ENCODE measurements at regions not wholly inside any gene's neighbourhood (a gene's known extent, or its start where the extent isn't known, plus 50 kb on each side); places are given as distances from the start of the nearest gene placed in this dataset.

- no peak for FAIRE-seq
These were observed 347.2 kb downstream of the ZNF536 start for GRCh38 chr19:30719189-30719998.

DNA sequence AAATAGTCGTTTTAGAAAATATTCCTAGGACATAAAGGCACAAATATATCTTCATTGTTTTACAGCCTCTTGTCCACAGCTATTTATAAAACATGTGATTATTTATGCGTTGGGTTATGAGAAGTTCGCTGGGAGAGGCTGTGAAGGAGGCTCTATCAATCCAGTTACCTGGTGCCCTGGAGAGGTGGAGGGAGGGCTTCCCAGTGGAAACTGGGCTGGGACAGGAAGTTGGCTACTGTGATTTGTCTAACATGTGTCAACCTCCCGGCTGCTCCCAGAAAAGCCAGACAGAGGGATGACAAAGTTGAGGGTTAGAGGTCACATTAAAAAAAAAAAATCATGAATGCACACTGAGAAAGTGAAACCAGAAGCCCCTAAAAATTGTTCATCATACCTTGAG is 346.5 kb downstream of the ZNF536 start:
- no peak for FAIRE-seq

- FAIRE-seq, result no peak
These were observed 345.8 kb downstream of the ZNF536 start for GRCh38 chr19:30718014-30718413.

DNA sequence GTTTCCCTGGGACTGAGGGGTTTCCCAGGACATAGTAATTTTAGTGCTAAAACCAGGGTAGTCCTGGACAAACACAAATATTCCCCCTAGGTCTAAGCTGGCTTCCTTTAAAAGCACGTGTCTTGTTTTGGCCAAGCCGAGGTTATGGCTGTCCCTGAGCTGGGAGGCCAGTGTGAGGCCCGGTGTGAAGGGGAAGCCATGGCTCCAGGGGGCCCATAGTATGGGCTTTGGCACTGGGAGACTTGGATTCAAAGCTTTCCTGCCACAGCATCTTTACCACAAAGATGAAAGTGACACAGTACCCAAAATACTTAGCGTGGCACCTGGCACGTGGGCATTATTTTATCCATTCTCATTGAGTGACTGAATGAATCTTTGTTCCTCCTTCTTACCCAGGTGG is 345.2 kb downstream of the ZNF536 start:
- FAIRE-seq, result no peak

DNA sequence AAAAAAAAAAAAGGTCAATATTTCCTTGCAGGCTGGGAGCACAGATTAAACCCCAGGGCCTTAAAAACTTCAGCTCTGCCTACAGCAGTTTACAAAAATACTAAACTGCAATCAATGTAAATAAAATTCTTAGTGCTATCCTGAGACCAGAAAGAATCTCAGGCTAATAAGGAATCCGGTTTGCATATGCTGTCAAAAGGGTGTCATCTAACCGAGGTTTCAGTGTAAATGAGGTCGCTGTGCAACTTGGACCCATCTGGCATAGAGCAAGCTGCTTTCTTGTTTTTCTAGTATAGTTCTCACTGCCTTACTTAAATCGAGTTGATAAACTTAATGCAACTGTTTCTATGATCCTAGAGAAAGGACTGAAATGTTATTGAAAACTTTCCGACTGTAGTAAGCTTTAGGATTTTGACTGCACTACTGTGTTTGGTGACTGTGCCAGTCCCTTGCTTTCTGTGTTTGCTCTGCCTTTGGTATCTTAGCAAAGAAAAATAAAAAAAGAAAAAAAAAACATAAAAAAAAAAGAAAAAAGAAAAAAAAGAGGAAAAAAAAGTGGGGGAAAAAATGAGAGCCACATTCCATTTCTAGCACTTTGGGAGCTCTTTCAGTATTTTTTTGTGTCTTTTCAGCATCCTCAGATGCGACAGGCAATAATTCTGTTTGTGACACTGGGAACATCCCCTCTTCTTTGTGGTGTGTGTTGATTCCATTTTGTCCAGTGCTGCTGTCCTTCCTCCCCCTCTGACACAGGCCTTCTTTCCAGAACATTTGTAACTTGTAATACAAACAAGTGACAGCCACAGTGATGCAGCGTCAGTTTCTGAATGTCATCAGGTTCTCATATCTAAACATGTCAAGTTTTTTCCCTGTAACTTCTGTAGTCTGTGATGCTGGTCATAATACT is 340.5 kb downstream of the ZNF536 start:
- FAIRE-seq, result no peak

GRCh38 chr19:30711826-30712225 is 339.6 kb downstream of the ZNF536 start:
- FAIRE-seq, result no peak

DNA sequence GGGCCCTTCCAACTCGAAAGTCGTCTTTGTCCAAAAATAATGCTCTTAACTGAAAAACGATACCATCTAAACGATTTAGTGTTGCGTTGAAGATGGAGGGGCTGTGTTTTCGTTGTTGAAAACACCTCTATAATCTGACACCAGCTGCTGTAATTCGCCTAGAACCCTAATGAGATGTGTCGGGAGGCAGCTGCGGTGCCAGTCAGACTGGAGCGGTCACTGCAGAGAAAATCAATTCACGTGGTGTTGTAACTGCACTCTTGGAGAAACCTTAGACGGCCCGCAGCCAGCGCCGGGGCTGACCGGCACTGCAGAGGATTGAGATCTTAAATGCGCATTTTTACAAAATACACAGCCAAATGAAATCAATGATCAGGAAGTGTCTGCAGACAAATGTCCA is 339.1 kb downstream of the ZNF536 start:
- no peak for FAIRE-seq

GRCh38 chr19:30710721-30711120 is 338.5 kb downstream of the ZNF536 start:
- FAIRE-seq, result no peak

GRCh38 chr19:30708416-30709178 is 336.4 kb downstream of the ZNF536 start:
- FAIRE-seq, result no peak

DNA sequence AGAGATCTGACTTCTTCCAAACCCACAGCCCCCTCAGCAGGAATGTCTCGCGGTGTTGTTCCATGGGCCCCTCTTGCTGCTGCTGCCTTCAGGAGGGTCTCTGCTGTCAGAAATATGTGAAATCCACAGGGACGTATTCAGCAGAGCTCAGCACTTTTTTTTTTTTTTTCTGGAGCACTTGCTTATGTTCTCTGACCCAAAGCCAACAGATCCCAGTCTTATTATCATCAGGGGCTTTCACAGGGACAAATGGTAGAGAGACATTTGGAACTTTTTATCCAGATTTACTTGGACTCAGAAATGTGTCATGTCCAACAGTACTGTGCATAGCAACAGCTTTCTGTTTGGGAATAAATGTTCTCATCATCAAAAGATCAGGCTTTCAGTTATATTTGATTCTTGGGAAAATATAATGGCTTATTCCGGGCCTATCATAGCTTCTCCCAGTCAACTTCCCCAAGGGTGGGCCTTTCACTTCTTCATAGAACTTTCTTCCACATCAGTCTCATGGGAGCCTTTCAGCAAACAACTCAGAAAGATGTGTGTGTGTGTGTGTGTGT is 332.7 kb downstream of the ZNF536 start:
- FAIRE-seq, result no peak

DNA sequence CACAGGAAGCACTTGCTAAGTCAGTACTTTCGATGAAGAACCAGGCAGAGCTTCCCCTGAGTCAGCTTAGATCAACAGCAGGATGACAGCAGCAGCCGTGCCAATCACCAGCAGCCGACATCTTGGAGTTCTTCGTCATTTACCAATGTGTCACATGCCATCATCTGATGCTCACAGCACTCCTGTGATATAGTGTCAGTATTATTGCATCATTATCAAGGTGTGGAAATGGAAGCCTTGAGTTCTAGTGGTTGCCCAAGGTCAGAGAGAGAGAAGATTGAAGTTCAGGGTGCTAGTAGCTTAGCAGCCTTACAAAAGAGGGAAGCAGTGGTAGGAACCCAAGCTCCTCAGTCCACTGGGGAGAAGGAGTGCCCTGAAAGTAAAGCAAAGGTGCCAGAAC is 331.5 kb downstream of the ZNF536 start:
- no peak for FAIRE-seq

- FAIRE-seq, result no peak
These were observed 329.0 kb downstream of the ZNF536 start for GRCh38 chr19:30701178-30701577.

GRCh38 chr19:30699871-30700280 is 327.7 kb downstream of the ZNF536 start:
- no peak for FAIRE-seq

DNA sequence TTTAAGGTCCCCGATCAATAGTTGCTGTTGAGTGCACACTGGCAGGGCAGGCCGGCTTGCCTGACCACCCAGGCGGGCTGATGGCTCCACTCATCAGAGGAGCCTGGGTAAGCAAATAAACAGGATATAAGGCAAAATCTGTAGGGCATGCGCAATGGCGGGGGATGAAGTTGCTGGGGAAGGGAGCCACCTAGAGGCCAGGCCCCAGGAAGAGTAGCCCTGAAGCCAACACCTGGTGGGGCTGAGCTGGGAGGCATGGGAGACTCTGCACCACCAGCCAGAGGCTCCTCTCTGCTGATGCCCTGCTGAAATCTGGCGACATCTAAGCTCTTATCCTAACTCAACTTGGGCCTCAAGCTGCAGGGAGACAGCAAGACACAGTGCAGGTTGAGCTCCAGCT is 324.3 kb downstream of the ZNF536 start:
- no peak for FAIRE-seq

DNA sequence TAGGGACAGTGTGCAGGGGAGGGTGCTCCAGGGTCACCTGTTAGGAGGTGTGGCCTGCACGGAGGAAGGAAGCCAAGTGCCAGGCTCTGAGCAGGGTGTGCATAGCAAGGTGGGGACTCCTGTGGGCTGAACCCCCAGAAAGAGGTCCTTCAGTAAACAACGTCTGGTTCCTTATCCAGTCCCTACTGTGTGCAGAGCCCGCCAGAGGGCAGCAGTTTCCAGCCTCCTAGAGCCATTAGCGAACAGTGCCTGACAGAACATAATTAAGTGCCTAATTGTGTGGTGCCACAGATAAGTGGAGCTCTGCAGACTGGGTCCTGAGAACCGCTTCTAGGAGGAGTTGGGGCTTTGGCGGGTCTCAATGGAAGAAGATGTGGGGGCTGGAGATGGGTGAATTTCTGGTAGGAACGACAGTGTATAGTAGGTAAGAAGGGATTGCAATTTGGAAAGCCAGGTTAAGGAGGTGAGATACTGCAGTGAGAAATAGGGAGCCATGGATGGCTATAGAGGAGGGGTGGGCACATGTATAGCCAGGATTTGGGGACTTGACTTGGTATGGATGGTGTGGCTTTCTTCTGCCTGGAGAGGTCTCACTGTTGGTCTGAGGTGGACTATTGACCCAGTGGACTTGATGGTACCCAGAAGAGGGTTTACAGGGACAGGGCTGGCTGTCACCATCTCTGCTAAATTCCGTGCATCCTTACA is 323.1 kb downstream of the ZNF536 start:
- no peak for FAIRE-seq

- no peak for FAIRE-seq
These were observed 322.1 kb downstream of the ZNF536 start for GRCh38 chr19:30694156-30694755.

DNA sequence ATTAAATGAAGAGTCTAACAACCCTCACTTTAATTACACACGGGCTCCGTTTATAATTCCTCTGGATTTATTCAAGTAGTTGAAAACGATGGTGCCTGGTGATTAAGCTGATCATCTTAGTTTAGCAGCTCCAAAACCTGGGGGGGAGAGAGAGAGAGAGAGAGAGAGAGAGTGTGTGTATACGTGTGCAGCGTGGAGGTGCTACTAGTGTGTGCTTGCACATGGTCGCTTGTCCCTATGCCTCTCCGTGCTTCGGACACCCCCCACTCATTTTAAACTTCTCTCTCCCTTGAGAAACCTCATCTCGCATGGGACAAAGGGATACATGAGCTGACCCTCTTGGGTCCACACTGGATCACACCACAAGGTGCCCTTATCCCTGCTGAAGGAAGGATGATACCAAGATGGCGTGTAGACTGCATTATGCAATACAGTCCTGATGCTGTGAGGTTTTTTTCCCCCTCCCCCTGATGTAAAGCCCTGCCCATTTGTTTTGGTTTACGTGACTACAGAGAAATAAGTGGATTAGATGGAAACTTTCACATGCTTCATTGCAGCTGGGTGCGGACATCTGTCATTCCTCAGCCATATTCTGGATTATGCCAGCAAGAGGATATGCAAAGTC is 320.8 kb downstream of the ZNF536 start:
- FAIRE-seq, result no peak

DNA sequence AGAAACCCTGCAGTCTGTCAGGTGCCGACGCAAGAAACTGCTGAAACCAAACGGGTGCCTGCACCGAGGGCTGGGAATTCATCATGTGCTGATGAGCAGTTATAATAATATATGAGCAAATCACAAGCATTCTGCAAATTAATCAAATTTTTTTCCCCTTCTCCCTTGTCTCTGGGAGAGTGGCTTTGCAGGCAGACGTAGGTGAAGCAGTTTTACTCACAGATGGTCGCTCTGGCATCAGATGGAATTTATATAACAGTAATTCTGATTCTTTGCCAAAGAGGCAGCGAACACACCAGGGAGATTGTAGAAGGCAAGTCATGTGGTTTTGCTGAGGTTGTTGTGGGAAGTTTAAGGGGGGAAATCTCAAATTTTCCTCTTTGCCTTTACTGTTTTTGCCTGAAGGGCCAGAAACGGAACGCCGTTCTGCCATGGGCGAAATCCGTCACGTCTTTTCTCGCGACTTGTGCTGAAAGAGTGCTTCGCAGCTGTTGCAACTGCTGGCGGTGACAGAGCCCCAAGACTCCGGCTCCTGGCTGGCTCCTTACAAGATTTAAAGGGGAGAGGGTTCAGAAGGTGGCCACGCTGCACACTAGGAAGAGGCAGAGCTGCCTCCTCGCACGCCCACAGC is 320.1 kb downstream of the ZNF536 start:
- FAIRE-seq, result no peak

DNA sequence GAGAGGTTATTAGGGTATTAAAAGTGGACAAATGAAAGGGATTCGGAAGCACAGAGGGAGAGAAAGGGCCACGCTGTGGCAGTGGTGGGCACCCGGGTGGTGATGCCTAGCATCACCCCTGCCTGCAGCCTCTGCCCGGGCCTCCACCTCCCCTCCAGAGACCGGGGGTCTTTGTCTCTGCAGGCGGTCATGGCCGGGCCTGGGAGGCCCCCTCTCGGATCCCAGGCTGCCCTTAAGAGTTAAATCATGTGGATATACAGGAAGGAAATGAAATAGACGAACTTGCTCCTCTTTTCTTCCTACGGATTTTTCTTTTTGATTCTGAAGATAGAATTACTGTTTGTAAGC is 319.6 kb downstream of the ZNF536 start:
- no peak for FAIRE-seq

- no peak for FAIRE-seq
These were observed 319.0 kb downstream of the ZNF536 start for GRCh38 chr19:30690935-30691818.

Data from A204.1 (cell line).